COR-L47 (cell line): ENCODE measurements at regions not wholly inside any gene's neighbourhood (a gene's known extent, or its start where the extent isn't known, plus 50 kb on each side); places are given as distances from the start of the nearest gene placed in this dataset.

Source experiments
- DNase-seq: peaks from one replicate; lab custom pipeline; 2025; lab: John Stamatoyannopoulos, UW

GRCh38 chr12:61896436-61896835 is 363.8 kb upstream of the USP15 start:
- peak; percentile 34 for DNase-seq

- DNase-seq = no peak
Observed at GRCh38 chr12:61902403-61902802, 357.8 kb upstream of the USP15 start.

- no peak for DNase-seq
Observed at GRCh38 chr12:61911113-61911512, 349.1 kb upstream of the USP15 start.

- no peak for DNase-seq
Observed at GRCh38 chr12:61915420-61915819, 344.8 kb upstream of the USP15 start.

- no peak for DNase-seq
Observed at GRCh38 chr12:61916831-61917230, 343.4 kb upstream of the USP15 start.

- DNase-seq = no peak
Observed at GRCh38 chr12:61919686-61920085, 340.5 kb upstream of the USP15 start.

GRCh38 chr12:61920230-61920629 is 340.0 kb upstream of the USP15 start:
- DNase-seq = no peak

- DNase-seq = no peak
Observed at GRCh38 chr12:61923152-61923551, 337.1 kb upstream of the USP15 start.

GRCh38 chr12:61934564-61934963 is 325.6 kb upstream of the USP15 start:
- no peak for DNase-seq

- no peak for DNase-seq
Observed at GRCh38 chr12:61939977-61940376, 320.2 kb upstream of the USP15 start.

GRCh38 chr12:61956545-61956944 is 303.7 kb upstream of the USP15 start:
- DNase-seq = no peak

- no peak for DNase-seq
Observed at GRCh38 chr12:61974461-61974860, 285.7 kb upstream of the USP15 start.

GRCh38 chr12:61985830-61986229 is 274.4 kb upstream of the USP15 start:
- no peak for DNase-seq

GRCh38 chr12:61987173-61987572 is 273.0 kb upstream of the USP15 start:
- DNase-seq = no peak

- no peak for DNase-seq
Observed at GRCh38 chr12:61991661-61992060, 268.5 kb upstream of the USP15 start.

- DNase-seq = peak; percentile 30
Observed at GRCh38 chr12:61993734-61994345, 266.4 kb upstream of the USP15 start.

GRCh38 chr12:61996717-61997116 is 263.5 kb upstream of the USP15 start:
- no peak for DNase-seq

- DNase-seq = no peak
Observed at GRCh38 chr12:61998791-61999190, 261.4 kb upstream of the USP15 start.

GRCh38 chr12:61999311-61999710 is 260.9 kb upstream of the USP15 start:
- DNase-seq = no peak

GRCh38 chr12:62001424-62001823 is 258.8 kb upstream of the USP15 start:
- no peak for DNase-seq

GRCh38 chr12:62003226-62003625 is 257.0 kb upstream of the USP15 start:
- no peak for DNase-seq

GRCh38 chr12:62003701-62004100 is 256.5 kb upstream of the USP15 start:
- no peak for DNase-seq

GRCh38 chr12:62005615-62006014 is 254.6 kb upstream of the USP15 start:
- no peak for DNase-seq

- no peak for DNase-seq
Observed at GRCh38 chr12:62006076-62006732, 254.0 kb upstream of the USP15 start.
